HT-29 (cell line): ENCODE measurements at regions not wholly inside any gene's neighbourhood (a gene's known extent, or its start where the extent isn't known, plus 50 kb on each side); places are given as distances from the start of the nearest gene placed in this dataset.

Experiments
- DNase-seq: peaks from one replicate; pipeline ENCODE4 v3.0.0-alpha.2; 2015; ENCODE audit warnings: low spot score

- no peak for DNase-seq
Measured at GRCh38 chr11:109043315-109043714, 378.4 kb downstream of the DDX10 start.

DNA sequence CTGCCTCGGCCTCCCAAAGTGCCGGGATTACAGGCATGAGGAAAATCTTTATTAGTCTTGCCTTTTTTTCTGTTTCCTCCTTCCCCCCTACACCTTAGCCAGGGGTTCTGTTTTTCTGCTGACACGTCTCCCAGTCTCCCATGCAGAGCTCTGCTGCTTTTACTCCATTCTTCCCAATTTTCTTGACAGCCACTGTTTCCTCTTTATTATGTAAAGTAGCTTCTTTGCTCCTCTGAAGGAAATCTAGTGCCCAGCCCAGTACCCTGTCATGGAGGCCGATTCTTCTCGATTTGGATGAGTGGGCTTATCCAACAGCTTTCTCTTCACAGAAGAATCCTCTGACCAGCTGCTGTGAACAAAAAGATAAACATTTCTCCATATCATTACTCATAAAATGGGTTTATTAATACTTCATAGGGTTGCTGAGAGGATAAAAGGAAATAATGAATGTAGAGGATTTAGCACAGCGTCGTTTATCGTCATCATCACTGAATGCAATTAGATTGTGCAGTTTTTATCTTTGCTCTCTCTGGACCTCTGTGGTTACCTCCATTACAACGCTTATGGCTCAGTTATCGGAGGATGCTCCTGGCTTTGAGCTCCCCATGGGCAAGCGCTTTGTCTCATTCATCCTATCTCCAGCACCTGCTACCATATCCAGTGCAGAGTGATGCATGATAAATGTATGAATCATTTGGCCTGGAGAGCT is 375.6 kb upstream of the C11orf87 start:
- DNase-seq: no peak

- no peak for DNase-seq
Measured at GRCh38 chr11:109048098-109048497, 373.9 kb upstream of the C11orf87 start.

DNA sequence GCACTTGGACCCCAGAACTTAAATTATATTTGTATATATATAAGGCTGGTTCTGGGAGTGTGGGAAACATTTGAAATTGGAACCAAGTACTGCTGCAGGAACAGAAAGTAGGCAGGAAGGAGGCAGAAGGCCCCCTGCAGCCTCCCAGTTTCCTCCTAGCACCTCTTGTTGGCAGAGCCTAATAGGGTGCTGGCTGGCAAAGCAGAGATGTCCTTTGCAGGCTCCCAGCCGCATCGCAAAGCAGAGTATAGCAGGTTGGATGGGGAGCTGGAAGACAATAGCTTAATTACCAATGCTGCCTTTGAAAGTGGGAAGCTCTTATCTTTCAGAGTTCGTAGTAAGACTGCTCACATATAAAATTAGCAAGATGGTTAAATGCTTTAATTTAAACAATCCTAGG is 370.8 kb upstream of the C11orf87 start:
- DNase-seq: no peak

GRCh38 chr11:109059402-109059801 is 362.6 kb upstream of the C11orf87 start:
- DNase-seq: no peak

GRCh38 chr11:109061394-109061793 is 360.6 kb upstream of the C11orf87 start:
- no peak for DNase-seq

DNA sequence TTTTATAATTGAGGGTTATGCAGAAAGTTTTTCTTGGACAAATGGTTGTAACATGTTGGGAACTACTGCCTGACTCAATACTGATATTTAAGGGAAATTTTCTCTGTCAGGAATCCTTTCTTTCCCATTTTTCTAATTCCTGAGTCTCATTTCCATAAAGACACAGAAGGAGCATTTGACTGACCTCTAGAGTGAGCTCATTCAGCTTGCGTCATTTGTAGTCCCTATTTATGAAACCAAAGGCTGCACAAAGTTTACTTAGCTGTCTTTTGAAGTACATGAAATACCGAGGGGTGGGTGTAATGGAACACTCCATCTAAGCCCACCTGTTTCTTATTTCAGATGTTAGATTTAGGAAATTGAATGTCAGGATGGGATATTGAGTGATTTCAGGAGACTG is 359.5 kb upstream of the C11orf87 start:
- no peak for DNase-seq

- DNase-seq: no peak
Measured at GRCh38 chr11:109062871-109063270, 359.1 kb upstream of the C11orf87 start.

- DNase-seq: peak; percentile 42
Measured at GRCh38 chr11:109064618-109065311, 357.2 kb upstream of the C11orf87 start.

GRCh38 chr11:109071262-109071661 is 350.7 kb upstream of the C11orf87 start:
- no peak for DNase-seq

- no peak for DNase-seq
Measured at GRCh38 chr11:109071712-109072524, 350.1 kb upstream of the C11orf87 start.

- no peak for DNase-seq
Measured at GRCh38 chr11:109073032-109073822, 348.8 kb upstream of the C11orf87 start.

- DNase-seq: no peak
Measured at GRCh38 chr11:109075976-109076375, 346.0 kb upstream of the C11orf87 start.

DNA sequence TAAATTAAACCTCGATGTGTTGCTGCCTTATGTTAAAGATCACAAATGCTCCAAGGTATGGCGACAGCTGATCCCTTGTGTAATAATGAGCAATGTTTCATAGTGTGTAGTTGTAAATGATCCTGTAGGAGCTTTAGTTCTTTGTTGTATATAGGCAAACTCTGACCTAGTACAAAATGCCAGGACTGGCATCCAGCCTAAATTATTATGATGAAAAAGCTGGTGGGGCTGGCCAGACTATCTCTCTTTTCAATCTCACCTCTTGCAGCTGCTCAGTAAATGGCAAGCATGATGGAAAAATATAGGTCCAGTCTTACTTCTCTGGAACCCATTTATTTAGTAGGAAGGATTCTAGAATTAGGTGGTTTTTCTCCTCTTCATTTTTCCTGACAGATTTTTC is 345.1 kb upstream of the C11orf87 start:
- DNase-seq: no peak

DNA sequence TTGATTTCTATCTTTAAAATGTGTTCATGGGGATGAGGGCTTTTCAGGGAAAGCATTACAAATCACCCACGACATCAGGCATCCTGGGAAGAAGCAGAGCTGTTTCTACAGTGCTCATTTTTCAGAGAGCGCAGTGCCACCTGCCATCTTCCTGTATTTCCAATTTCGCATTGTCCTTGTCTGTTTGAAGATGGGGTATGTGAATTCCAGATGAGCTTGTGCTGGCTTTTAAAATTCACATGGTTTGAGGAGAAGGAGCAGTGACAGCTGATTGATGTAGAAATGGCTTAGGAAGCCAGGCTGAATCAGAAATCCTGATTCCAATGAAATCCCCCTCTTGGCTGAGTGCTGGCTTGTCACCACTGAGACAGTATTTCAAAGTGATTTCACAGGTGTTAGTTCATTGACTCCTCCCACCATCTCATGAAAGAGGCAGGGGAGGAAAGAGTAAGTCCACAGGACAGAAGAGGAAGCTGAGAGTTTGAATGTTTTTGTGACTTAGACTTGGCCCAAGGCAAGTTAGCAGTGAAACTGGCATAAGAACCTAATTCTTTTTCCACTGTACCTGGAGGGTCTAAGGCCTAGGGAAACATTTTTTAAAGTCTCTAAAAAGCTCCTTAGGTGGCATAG is 344.6 kb upstream of the C11orf87 start:
- no peak for DNase-seq

GRCh38 chr11:109085708-109086373 is 336.1 kb upstream of the C11orf87 start:
- DNase-seq: no peak

DNA sequence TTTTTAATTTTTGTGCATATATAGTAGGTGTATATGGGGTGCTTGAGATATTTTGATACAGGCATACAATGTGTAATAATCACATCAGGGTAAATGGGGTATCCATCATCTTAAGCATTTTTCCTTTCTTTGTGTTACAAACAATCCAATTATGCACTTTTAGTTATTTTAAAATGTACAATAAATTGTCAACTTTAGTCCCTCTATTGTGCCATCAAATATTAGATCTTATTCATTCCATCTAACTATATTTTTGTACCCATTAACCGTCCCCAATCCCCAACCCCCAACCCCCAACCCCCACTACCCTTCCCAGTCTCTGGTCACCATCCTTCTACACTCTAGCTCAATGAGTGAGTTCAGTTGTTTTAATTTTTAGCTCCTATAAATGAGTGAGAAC is 335.1 kb upstream of the C11orf87 start:
- no peak for DNase-seq

- DNase-seq: no peak
Measured at GRCh38 chr11:109088086-109088485, 333.9 kb upstream of the C11orf87 start.

DNA sequence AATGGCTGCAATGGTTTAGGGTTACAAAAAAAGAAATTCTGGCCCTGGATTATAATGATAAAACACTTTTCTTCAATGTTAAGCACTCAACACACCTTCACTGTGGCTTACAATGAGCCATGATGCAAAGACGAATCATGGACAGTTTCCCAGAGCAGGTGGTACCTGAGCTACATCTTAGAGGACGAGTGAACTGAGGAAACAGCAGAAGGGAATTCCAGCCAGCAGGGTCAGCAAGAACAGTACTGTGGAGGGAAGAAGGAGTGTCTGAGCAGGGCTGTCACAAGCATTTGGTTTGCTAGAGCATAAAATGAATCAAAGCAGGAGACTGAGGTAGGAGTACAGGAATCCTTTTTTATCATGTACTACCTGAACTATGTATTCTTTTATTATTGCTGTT is 332.8 kb upstream of the C11orf87 start:
- no peak for DNase-seq

- DNase-seq: no peak
Measured at GRCh38 chr11:109093354-109093753, 328.6 kb upstream of the C11orf87 start.

DNA sequence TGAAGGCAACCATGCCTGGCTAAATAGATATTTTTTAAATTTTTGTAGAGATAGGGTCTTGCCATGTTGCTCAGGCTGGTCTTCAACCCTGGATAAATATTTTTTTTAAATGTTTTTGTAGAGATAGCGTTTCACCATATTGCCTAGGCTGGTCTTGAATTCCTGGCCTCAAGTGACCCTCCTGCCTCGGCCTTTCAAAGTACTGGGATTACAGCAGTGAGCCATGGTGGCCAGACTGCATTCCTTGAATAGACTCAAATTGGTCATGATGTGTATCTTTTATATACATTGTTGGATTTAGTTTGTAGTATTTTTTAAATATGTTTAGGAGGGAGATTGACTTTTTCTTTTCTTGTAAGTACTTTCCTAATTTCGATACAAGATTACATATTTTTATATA is 325.7 kb upstream of the C11orf87 start:
- no peak for DNase-seq
